HCT116 (cell line): ENCODE measurements at regions not wholly inside any gene's neighbourhood (a gene's known extent, or its start where the extent isn't known, plus 50 kb on each side); places are given as distances from the start of the nearest gene placed in this dataset.

Source experiments
- ATAC-seq: fragments of 200-7000 bp; cut with Tn5 transposase; 2 replicates; pipeline ENCODE4 v1.9.1; 2020; ENCODE audit warnings: mild to moderate bottlenecking, moderate library complexity
- BruUV-seq: library from RNA; stranded (reverse); fragments of 400-500 nt; replicated peaks from 2 replicates; lab custom pipeline; 2021; lab: Mats Ljungman, UMichigan
- CTCF ChIA-PET: fragments of 300-600 bp; sonication (Branson Sonifier 250); formaldehyde crosslinking; loops from one replicate; lab custom pipeline; 2021; ENCODE audit warnings: antibody characterized with exemption; lab: Charles Lee
- POLR2A ChIA-PET: fragments of 300-600, 350-600 bp; sonication (Branson Sonifier 250); formaldehyde crosslinking; loops from one replicate; lab custom pipeline; 2021; ENCODE audit warnings: antibody characterized with exemption; lab: Charles Lee
- RAD21 ChIA-PET, 2 experiments: fragments of 300-600 bp; sonication (Branson Sonifier 250); formaldehyde crosslinking; loops; one replicate each; lab custom pipeline; 2023; ENCODE audit warnings: low total read pairs in 2 of 2; ENCODE audit not compliant: uncharacterized antibody in 2 of 2, unreplicated experiment in 2 of 2, low non-redundant PET in 1 of 2; lab: Charles Lee
- DNase-seq: peaks from one replicate; pipeline ENCODE4 v3.0.0-alpha.2; 2010; ENCODE audit warnings: low read depth, low spot score
- H2AFZ ChIP-seq: fragments of 200-600 bp; shearing (Covaris generic), sonication (generic); 2 replicates; pipeline ENCODE4 v1.6.1; 2017; ENCODE audit warnings: low read depth, mixed run types, mixed read lengths, antibody characterized with exemption, low read length; ENCODE audit not compliant: poor library complexity, severe bottlenecking
- H3K27ac ChIP-seq: 2 replicates; pipeline ENCODE4 v1.5.1; 2012; ENCODE audit warnings: low read depth, low read length
- H3K27me3 ChIP-seq: fragments of 200-600 bp; sonication (generic); 2 replicates; pipeline ENCODE4 v1.6.1; 2016; ENCODE audit warnings: mixed run types, low read length, mixed read lengths; ENCODE audit not compliant: insufficient read depth
- H3K36me3 ChIP-seq, 2 experiments: fragments of 200-500 bp in 1 of 2; fragments of 200-600 bp in 1 of 2; sonication (Bioruptor generic) in 1 of 2; sonication (generic) in 1 of 2; 2 replicates each; pipeline versions ENCODE4 v1.5.1 to v1.6.1; 2014 to 2016; ENCODE audit warnings: low read length in 2 of 2, inconsistent platforms in 1 of 2, mixed read lengths in 1 of 2, mixed run types in 1 of 2; ENCODE audit not compliant: insufficient read depth in 2 of 2, control insufficient read depth in 1 of 2
- H3K4me1 ChIP-seq, 2 experiments: fragments of 200-600 bp in 1 of 2; sonication (generic) in 1 of 2; 2 replicates each; pipeline versions ENCODE4 v1.5.1 to v1.6.1; 2012 to 2017; ENCODE audit warnings: low read length in 2 of 2, inconsistent platforms in 1 of 2, mild to moderate bottlenecking in 1 of 2, mixed read lengths in 1 of 2, mixed run types in 1 of 2, moderate library complexity in 1 of 2; ENCODE audit not compliant: insufficient read depth in 2 of 2, control insufficient read depth in 1 of 2
- H3K4me2 ChIP-seq: fragments of 200-600 bp; sonication (generic); 2 replicates; pipeline ENCODE4 v1.6.1; 2017; ENCODE audit warnings: mixed run types, low read length, mixed read lengths
- H3K4me3 ChIP-seq, 2 experiments: fragments of 200-600 bp in 1 of 2; sonication (generic) in 1 of 2; replicated peaks in 1 of 2; 2 replicates each; pipeline ENCODE4 v1.5.1; 2011 to 2016; ENCODE audit warnings: low read length in 2 of 2, control low read depth in 1 of 2, low read depth in 1 of 2, mild to moderate bottlenecking in 1 of 2, mixed read lengths in 1 of 2, mixed run types in 1 of 2
- H3K79me2 ChIP-seq: fragments of 200-600 bp; sonication (generic); 2 replicates; pipeline ENCODE4 v1.6.1; 2017; ENCODE audit warnings: mild to moderate bottlenecking, mixed run types, low read length, moderate library complexity, mixed read lengths; ENCODE audit not compliant: insufficient read depth
- H3K9ac ChIP-seq: fragments of 200-600 bp; sonication (generic); 2 replicates; pipeline ENCODE4 v1.6.1; 2016; ENCODE audit warnings: low read length, mixed read lengths
- H3K9me2 ChIP-seq: fragments of 200-600 bp; sonication (generic), shearing (Covaris generic); 2 replicates; pipeline ENCODE4 v1.6.1; 2017; ENCODE audit warnings: mixed run types, mild to moderate bottlenecking, moderate library complexity; ENCODE audit not compliant: insufficient read depth
- H3K9me3 ChIP-seq, 2 experiments: fragments of 200-500 bp in 1 of 2; fragments of 200-600 bp in 1 of 2; sonication (Bioruptor generic) in 1 of 2; sonication (generic) in 1 of 2; 2 replicates each; pipeline ENCODE4 v1.6.1; 2014 to 2017; ENCODE audit warnings: low read length in 2 of 2, mixed read lengths in 2 of 2, inconsistent platforms in 1 of 2, low read depth in 1 of 2, mild to moderate bottlenecking in 1 of 2, mixed run types in 1 of 2, moderate library complexity in 1 of 2; ENCODE audit not compliant: control insufficient read depth in 1 of 2, insufficient read depth in 1 of 2
- H4K20me1 ChIP-seq: fragments of 200-600 bp; sonication (generic), shearing (Covaris generic); 2 replicates; pipeline ENCODE4 v1.6.1; 2017; ENCODE audit warnings: mixed run types, mild to moderate bottlenecking, moderate library complexity; ENCODE audit not compliant: insufficient read depth
- ATF3 ChIP-seq: IDR thresholded peaks from 2 replicates; pipeline ENCODE4 v1.6.1; 2012
- CEBPB ChIP-seq: IDR thresholded peaks from 2 replicates; pipeline ENCODE4 v1.6.1; 2012; ENCODE audit warnings: low read depth
- CTCF ChIP-seq, 3 experiments: fragments of 200-600 bp in 1 of 3; sonication (generic) in 1 of 3; IDR thresholded peaks in 2 of 3; conservative IDR thresholded peaks in 1 of 3; 2 replicates each; pipeline ENCODE4 v1.5.1; 2012 to 2017; ENCODE audit warnings: low read depth in 2 of 3, low read length in 2 of 3, antibody characterized with exemption in 1 of 3, borderline replicate concordance in 1 of 3, control low read depth in 1 of 3, mild to moderate bottlenecking in 1 of 3, mixed read lengths in 1 of 3, mixed run types in 1 of 3, moderate library complexity in 1 of 3; ENCODE audit not compliant: insufficient read depth in 1 of 3
- EGR1 ChIP-seq: IDR thresholded peaks from 2 replicates; pipeline ENCODE4 v1.6.1; 2012; ENCODE audit warnings: low read depth
- ELF1 ChIP-seq: IDR thresholded peaks from 2 replicates; pipeline ENCODE4 v1.6.1; 2012; ENCODE audit warnings: low read depth, borderline replicate concordance
- EZH2 ChIP-seq: fragments of 200-600 bp; sonication (generic); IDR thresholded peaks from 2 replicates; pipeline ENCODE4 v1.6.1; 2017; ENCODE audit warnings: antibody characterized with exemption, mixed run types
- EZH2phosphoT487 ChIP-seq: fragments of 200-600 bp; IDR thresholded peaks from 2 replicates; pipeline ENCODE4 v1.6.1; 2018; ENCODE audit warnings: antibody characterized with exemption, borderline replicate concordance
- FOSL1 ChIP-seq: IDR thresholded peaks from 2 replicates; pipeline ENCODE4 v1.6.1; 2012; ENCODE audit warnings: low read depth
- JUND ChIP-seq: IDR thresholded peaks from 2 replicates; pipeline ENCODE4 v1.6.1; 2012
- POLR2A ChIP-seq: IDR thresholded peaks from 2 replicates; pipeline ENCODE4 v1.7.0; 2011; ENCODE audit warnings: borderline replicate concordance; ENCODE audit not compliant: insufficient read depth, insufficient read length; ENCODE audit errors: extremely low read depth
- RAD21 ChIP-seq: IDR thresholded peaks from 2 replicates; pipeline ENCODE4 v1.6.1; 2012; ENCODE audit warnings: low read depth, mild to moderate bottlenecking
- REST ChIP-seq: IDR thresholded peaks from 2 replicates; pipeline ENCODE4 v1.6.1; 2012; ENCODE audit warnings: low read depth
- SIN3A ChIP-seq: IDR thresholded peaks from 2 replicates; pipeline ENCODE4 v1.6.1; 2012; ENCODE audit warnings: low read depth
- SP1 ChIP-seq: IDR thresholded peaks from 2 replicates; pipeline ENCODE4 v1.6.1; 2012; ENCODE audit warnings: low read depth
- TCF7L2 ChIP-seq: IDR thresholded peaks from 2 replicates; pipeline ENCODE4 v1.7.0; 2011; ENCODE audit warnings: borderline replicate concordance, inconsistent platforms; ENCODE audit not compliant: insufficient read depth, insufficient read length; ENCODE audit errors: extremely low read depth
- YY1 ChIP-seq: IDR thresholded peaks from 2 replicates; pipeline ENCODE4 v1.6.1; 2011; ENCODE audit warnings: low read length, low read depth, moderate library complexity, mild to moderate bottlenecking; ENCODE audit not compliant: insufficient replicate concordance; ENCODE audit errors: extremely low read depth
- ZFX ChIP-seq: fragments of 450-650 bp; IDR thresholded peaks from 2 replicates; pipeline ENCODE4 v1.6.1; 2017
- ZNF274 ChIP-seq: fragments of 200-500 bp; sonication (Bioruptor generic); IDR thresholded peaks from 2 replicates; pipeline ENCODE4 v1.6.1; 2014; ENCODE audit warnings: mild to moderate bottlenecking, low read depth, low read length, inconsistent platforms
- intact Hi-C: fragments of 100-400 bp; cut with micrococcal nuclease; formaldehyde crosslinking; loops from 2 replicates; pipeline ENCODE4 v1.10.0; 2022

- no peak for TF ChIP-seq CTCF (IDR thresholded peaks at IDR 0.05 in 2 of 3, conservative IDR thresholded peaks at IDR 0.05 in 1 of 3; ENCODE audit: borderline replicate concordance in 1 of 3, insufficient read depth in 1 of 3, low read depth in 2 of 3, low read length in 2 of 3)
Observed at GRCh38 chr2:154556607-154557006, 141.9 kb upstream of the KCNJ3 start (continued).

GRCh38 chr2:154557906-154558305, 140.6 kb upstream of the KCNJ3 start:
- H3K9me3 ChIP-seq = no peaks in the 10 kb centered on the region
- H3K79me2 ChIP-seq = no peaks in the 10 kb centered on the region
- ChIA-PET POLR2A (no interaction called here), RAD21 (no interaction called here), CTCF (no interaction called here)
- no peak overlapping the region for H3K4me3 ChIP-seq
- no peak for DNase-seq
- no peaks in the 10 kb centered on the region for H3K9me2 ChIP-seq
- TF ChIP-seq SIN3A (no peak), EZH2 (no peak), TCF7L2 (no peak), CEBPB (no peak), JUND (no peak), FOSL1 (no peak), ZFX (no peak), CTCF (IDR thresholded peaks at IDR 0.05 in 2 of 3, conservative IDR thresholded peaks at IDR 0.05 in 1 of 3; ENCODE audit: borderline replicate concordance in 1 of 3, insufficient read depth in 1 of 3, low read depth in 2 of 3, low read length in 2 of 3) (no peak), ZNF274 (no peak), REST (no peak), EGR1 (no peak), POLR2A (no peak), EZH2phosphoT487 (no peak), ATF3 (no peak), YY1 (no peak), RAD21 (no peak), SP1 (no peak), ELF1 (no peak)
- no peaks in the 10 kb centered on the region for H3K4me1 ChIP-seq
- no peak overlapping the region for H3K27ac ChIP-seq
- no peak for ATAC-seq
- no TSS peak for BruUV-seq
- no peaks in the 10 kb centered on the region for H4K20me1 ChIP-seq
- intact Hi-C loops = no loop called here
- H3K9ac ChIP-seq = no peak overlapping the region
- no peaks in the 10 kb centered on the region for H3K36me3 ChIP-seq
- no peak overlapping the region for H3K4me2 ChIP-seq
- no peak overlapping the region for H2AFZ ChIP-seq
- H3K27me3 ChIP-seq = no peaks in the 10 kb centered on the region
